Mononuclear cell (primary cell): ENCODE measurements at regions not wholly inside any gene's neighbourhood (a gene's known extent, or its start where the extent isn't known, plus 50 kb on each side); places are given as distances from the start of the nearest gene placed in this dataset.

ENCODE experiments used
- H3K27me3 ChIP-seq: 2 replicates; pipeline ENCODE4 v1.6.0; 2011; ENCODE audit warnings: low read length, control low read depth; ENCODE audit not compliant: insufficient read depth
- H3K4me1 ChIP-seq: 2 replicates; pipeline ENCODE4 v1.5.1; 2011; ENCODE audit warnings: mild to moderate bottlenecking, low read length, control low read depth; ENCODE audit not compliant: insufficient read depth
- H3K4me3 ChIP-seq: 2 replicates; pipeline ENCODE4 v1.5.1; 2011; ENCODE audit warnings: mild to moderate bottlenecking, low read length, moderate library complexity
- H3K9me3 ChIP-seq: 2 replicates; pipeline ENCODE4 v1.5.1; 2011; ENCODE audit warnings: low read depth, mild to moderate bottlenecking, control low read depth, low read length

- H3K4me1 ChIP-seq = no peaks in the 10 kb centered on the region
- H3K4me3 ChIP-seq = no peak overlapping the region
- no peaks in the 10 kb centered on the region for H3K27me3 ChIP-seq
- no peaks in the 10 kb centered on the region for H3K9me3 ChIP-seq
These were observed 240.4 kb upstream of the DCN start for GRCh38 chr12:91422811-91423692.

- Histone ChIP-seq H3K27me3 (no peaks in the 10 kb centered on the region), H3K4me1 (no peaks in the 10 kb centered on the region), H3K9me3 (no peaks in the 10 kb centered on the region), H3K4me3 (no peak overlapping the region)
These were observed 239.5 kb upstream of the DCN start for GRCh38 chr12:91422127-91422526.

- no peak overlapping the region for H3K4me3 ChIP-seq
- no peaks in the 10 kb centered on the region for H3K9me3 ChIP-seq
- no peaks in the 10 kb centered on the region for H3K27me3 ChIP-seq
- no peaks in the 10 kb centered on the region for H3K4me1 ChIP-seq
These were observed 237.2 kb upstream of the DCN start for GRCh38 chr12:91419809-91420208.

GRCh38 chr12:91418221-91419090, 235.8 kb upstream of the DCN start:
- no peaks in the 10 kb centered on the region for H3K27me3 ChIP-seq
- no peak overlapping the region for H3K4me3 ChIP-seq
- H3K4me1 ChIP-seq = no peaks in the 10 kb centered on the region
- no peaks in the 10 kb centered on the region for H3K9me3 ChIP-seq

GRCh38 chr12:91417650-91418049, 235.0 kb upstream of the DCN start:
- H3K4me1 ChIP-seq = no peaks in the 10 kb centered on the region
- H3K27me3 ChIP-seq = no peaks in the 10 kb centered on the region
- no peak overlapping the region for H3K4me3 ChIP-seq
- H3K9me3 ChIP-seq = no peaks in the 10 kb centered on the region

DNA sequence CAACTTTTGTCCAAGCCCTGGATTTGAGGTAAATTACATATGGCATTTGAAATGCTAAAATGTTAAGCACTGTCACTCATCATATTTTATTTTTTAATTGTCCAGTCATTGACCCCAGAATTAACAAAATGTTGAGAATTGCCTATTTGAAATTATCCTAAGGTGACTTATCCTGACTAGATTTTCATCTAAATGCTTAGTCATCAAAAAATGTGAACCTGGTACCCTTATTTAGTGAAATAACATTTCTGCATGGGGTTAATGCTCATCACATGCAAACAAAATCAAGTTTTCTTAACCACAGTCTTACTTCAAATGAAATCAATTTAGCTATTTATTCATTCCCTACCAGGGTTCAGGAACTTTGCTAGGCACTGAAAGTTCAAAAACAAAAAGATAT, 232.0 kb upstream of the DCN start:
- Histone ChIP-seq H3K9me3 (no peaks in the 10 kb centered on the region), H3K27me3 (no peaks in the 10 kb centered on the region), H3K4me1 (no peaks in the 10 kb centered on the region), H3K4me3 (no peak overlapping the region)

- no peaks in the 10 kb centered on the region for H3K4me1 ChIP-seq
- H3K27me3 ChIP-seq = no peaks in the 10 kb centered on the region
- H3K9me3 ChIP-seq = no peaks in the 10 kb centered on the region
- H3K4me3 ChIP-seq = no peak overlapping the region
These were observed 231.2 kb upstream of the DCN start for GRCh38 chr12:91413581-91414546.

DNA sequence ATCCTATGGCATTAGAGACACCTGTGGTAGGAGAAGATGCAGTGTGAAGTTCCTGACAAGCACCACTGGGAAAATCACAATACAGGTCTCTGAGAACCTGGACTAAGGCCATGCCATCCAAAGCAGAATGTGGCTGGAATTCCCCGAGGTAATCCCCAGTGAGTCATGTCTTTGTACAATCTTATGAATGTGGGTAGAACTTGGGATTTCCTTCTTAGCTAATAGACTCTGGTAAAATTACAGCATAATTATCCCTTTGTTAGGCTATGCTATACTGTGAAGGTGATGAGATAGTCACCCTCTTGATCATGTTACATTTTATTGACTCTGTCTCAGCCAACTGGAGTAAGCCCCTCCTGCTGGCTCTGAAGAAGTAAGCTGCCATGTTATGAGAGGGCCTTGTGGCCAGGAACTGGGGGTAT, 224.3 kb upstream of the DCN start:
- no peaks in the 10 kb centered on the region for H3K9me3 ChIP-seq
- H3K27me3 ChIP-seq = no peaks in the 10 kb centered on the region
- H3K4me3 ChIP-seq = no peak overlapping the region
- H3K4me1 ChIP-seq = no peaks in the 10 kb centered on the region

- Histone ChIP-seq H3K9me3 (no peaks in the 10 kb centered on the region), H3K4me1 (no peaks in the 10 kb centered on the region), H3K27me3 (no peaks in the 10 kb centered on the region), H3K4me3 (no peak overlapping the region)
These were observed 221.8 kb upstream of the DCN start for GRCh38 chr12:91404441-91404840.

- H3K4me1 ChIP-seq = no peaks in the 10 kb centered on the region
- no peaks in the 10 kb centered on the region for H3K27me3 ChIP-seq
- no peak overlapping the region for H3K4me3 ChIP-seq
- H3K9me3 ChIP-seq = no peaks in the 10 kb centered on the region
These were observed 218.6 kb upstream of the DCN start for GRCh38 chr12:91401190-91401589.

DNA sequence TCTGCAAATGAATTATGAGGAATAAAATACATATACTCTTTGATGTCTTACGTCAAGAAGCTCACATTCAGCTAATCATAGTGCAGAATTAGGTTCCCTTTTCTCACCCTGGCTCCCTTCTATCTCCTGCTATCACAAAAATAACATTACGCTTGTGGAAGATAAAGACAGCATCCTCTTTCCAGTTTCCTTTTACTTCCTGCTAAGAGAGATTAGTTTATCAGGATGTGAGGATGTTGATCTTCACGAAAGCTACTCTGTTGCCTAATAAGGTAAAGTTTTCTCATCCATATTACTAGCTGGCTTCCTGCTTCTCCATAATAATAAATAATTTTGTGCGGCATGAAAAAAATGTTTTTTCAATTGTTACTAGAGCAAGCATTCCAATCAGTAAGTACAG, 217.7 kb upstream of the DCN start:
- H3K4me3 ChIP-seq = no peak overlapping the region

DNA sequence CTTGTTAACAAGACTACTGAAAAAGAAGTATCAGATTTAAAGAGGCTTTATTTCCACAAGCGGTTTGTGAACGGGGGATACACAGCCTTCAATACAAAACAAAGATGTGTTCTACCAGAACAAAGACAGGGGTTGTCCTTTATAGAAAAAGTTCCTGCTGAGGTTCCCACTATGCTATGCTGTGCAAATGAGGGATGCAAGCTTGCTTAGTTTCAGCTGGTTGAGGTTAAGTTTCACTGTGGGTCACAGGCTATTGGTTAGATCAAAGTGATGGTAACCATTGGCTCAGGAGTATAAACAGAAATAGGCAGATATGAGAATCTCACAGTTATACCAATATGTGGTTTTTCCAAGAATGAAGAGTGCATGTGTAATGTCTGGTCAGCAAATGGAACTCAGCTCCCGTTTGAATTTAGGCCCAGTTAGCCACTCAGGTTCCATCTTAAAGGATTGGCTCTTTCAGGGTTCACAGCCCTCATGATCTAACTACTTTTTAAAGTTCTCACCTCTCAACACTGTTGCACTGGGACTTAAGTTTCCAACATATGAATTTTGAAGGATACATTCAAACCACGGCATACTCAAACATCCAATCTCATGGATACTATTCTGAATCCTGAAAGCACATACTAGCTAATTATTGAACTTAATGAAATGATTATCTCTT, 215.4 kb upstream of the DCN start:
- Histone ChIP-seq H3K4me1 (no peaks in the 10 kb centered on the region), H3K9me3 (no peaks in the 10 kb centered on the region), H3K27me3 (no peaks in the 10 kb centered on the region), H3K4me3 (no peak overlapping the region)

More for the DNA sequence above, 217.7 kb upstream of the DCN start:
- H3K27me3 ChIP-seq = no peaks in the 10 kb centered on the region
- H3K4me1 ChIP-seq = no peaks in the 10 kb centered on the region
- no peaks in the 10 kb centered on the region for H3K9me3 ChIP-seq

DNA sequence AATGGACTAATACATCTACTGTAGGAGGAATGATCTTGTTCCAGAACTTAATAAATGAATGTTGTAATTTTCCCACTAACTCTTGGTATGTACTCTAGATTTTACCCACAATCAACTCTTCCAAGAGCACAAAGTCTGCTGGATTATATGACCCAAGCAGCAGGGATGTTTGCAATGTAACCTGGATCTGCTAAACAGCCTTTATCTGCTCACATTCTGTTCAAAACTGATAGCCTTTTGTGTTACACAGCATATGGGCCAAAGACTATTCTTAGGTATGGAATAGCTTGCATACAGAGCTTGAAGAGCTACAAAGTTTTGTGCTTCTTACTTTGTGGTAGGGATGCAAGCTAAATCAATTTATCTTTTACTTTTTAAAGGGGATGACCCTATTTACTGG, 213.7 kb upstream of the DCN start:
- Histone ChIP-seq H3K4me1 (no peaks in the 10 kb centered on the region), H3K27me3 (no peaks in the 10 kb centered on the region), H3K9me3 (no peaks in the 10 kb centered on the region), H3K4me3 (no peak overlapping the region)

DNA sequence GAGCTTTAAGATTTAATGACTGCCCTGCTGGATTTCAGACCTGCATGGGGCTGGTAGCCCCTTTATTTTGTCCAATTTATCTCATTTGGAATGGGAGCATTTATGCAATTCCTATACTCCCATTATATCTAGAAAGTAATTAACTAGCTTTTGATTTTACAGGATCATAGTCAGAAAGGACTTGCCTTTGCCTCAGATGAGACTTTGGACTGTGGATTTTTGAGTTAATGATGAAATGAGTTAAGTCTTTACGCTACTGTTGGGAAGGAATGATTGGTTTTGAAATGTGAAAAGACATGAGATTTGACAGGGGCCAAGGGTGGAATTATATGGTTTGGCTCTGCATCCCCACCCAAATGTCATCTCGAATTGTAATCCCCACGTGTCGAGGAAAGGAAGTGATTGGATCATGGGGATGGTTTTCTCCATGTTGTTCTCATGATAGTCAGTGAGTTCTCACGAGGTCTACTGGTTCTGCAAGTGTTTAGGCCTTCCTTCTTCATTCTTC, 213.1 kb upstream of the DCN start:
- Histone ChIP-seq H3K27me3 (no peaks in the 10 kb centered on the region), H3K4me1 (no peaks in the 10 kb centered on the region), H3K9me3 (no peaks in the 10 kb centered on the region), H3K4me3 (no peak overlapping the region)
